ENCODE measurements at regions not wholly inside any gene's neighbourhood (a gene's known extent, or its start where the extent isn't known, plus 50 kb on each side); places are given as distances from the start of the nearest gene placed in this dataset.

GRCh38 chr2:15803543-15804245 is 136.7 kb upstream of the MYCN start:
- TF ChIP-seq TAF1 (IDR thresholded peaks at IDR 0.05; ENCODE audit: low read depth, low read length): no peak
- TF ChIP-seq POLR2AphosphoS5 (IDR thresholded peaks at IDR 0.05; ENCODE audit: low read depth, low read length): no peak
- no peak for TF ChIP-seq POLR2A (IDR thresholded peaks at IDR 0.05; ENCODE audit: low read depth, low read length)
- no peak for TF ChIP-seq SPI1 (IDR thresholded peaks at IDR 0.05; ENCODE audit: low read depth, low read length)
- no peak for TF ChIP-seq PAX5 (IDR thresholded peaks at IDR 0.05; ENCODE audit: insufficient read depth, low read length, severe bottlenecking)
